T-helper 2 cell (primary cell): ENCODE measurements at regions not wholly inside any gene's neighbourhood (a gene's known extent, or its start where the extent isn't known, plus 50 kb on each side); places are given as distances from the start of the nearest gene placed in this dataset.

Source experiments
- DNase-seq, 5 experiments: peaks; one replicate each; pipeline versions ENCODE4 v3.0.0 to v3.0.0-alpha.2; 2012 to 2022

DNA sequence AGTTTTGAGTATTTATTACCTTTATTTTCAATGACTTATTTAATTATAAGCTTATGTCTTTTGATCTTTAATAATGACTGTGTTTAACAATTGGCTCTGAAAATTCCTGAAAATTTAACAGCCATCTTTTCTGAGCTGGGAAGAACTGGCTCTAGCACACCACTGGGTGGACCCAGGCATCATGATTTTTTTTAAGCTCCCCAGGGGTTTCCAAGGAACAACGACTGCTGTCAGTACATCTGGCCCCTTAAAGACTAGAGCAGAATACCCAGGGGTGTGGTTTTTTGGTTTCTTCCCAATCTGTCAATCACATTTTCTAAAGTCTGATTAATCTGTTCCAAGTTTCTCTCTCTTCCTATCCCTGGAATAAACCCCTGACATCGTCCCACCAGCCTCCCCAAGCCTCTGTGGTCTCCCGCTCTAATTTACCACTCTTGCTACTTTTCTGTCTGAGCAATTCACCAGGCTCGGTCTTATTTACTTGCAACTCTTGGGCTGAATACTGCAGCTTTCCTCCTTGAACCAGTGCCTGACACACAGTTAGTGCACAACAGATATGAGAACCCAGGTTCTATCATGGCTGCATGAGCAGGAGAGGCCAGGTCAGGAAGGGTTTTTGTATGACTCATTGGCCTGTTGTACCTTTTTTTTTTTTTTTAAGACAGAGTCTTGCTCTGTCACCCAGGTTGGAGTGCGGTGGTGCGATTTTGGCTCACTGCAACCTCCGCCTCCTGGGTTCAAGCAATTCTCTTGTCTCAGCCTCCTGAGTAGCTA, 321.9 kb downstream of the ZSWIM6 start:
- no peak for DNase-seq

DNA sequence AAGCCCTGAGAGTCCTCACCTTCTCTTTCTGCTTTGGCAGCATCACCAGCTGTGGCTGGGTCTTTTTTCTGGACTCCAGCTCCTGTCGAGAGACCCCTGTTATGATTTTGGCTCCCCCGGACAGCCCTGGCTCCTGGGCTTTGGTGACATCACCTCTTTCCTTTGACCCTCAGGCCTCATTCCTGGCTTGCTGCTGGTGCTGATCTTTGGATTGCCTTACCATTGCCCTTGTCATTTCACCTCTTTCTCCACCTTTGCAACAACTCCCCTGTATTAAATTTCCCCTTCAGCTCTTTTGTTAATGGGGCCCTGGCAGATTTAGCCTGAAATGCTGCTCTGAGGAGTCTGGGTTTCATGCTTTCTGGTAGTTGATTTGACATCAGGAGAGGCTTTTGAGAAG, 322.8 kb downstream of the ZSWIM6 start:
- DNase-seq = no peak

DNA sequence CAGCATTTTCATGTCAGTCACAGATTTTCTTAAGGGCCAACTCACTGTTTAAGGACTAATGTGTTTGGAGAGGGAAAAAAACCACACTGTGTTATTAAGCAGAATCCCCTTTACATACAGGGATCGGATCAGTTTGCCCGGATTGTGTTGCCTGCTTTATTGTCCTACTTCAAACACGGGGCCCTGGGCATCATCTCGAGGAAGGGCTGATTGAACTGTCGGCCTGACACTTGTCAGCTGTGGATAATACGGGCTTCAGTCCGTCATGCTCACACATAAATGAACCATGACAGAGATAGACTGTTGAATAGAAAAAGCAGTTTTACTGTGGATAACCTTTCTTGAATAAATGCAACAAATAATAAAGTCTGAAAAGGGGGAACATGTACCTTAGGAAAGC, 325.0 kb downstream of the ZSWIM6 start:
- DNase-seq = no peak

DNA sequence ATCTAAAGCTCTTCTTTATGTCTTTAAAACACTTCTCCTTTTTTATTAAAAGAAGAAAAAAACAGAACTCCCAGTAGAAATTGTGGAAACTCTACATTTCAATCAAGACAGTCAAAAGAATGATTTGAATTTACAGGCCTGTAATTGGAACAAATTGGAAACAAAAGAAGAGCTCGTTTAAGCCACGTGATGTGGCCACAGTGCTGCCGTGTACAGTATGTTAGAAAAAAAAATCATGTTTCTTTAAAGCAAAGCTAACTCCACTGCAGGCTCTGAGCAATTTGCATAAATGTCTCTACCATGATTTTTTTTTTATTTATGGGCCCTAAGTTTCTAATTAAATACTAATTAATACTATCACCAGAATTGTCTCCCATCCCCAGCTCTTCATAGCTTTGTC, 325.6 kb downstream of the ZSWIM6 start:
- no peak for DNase-seq

DNA sequence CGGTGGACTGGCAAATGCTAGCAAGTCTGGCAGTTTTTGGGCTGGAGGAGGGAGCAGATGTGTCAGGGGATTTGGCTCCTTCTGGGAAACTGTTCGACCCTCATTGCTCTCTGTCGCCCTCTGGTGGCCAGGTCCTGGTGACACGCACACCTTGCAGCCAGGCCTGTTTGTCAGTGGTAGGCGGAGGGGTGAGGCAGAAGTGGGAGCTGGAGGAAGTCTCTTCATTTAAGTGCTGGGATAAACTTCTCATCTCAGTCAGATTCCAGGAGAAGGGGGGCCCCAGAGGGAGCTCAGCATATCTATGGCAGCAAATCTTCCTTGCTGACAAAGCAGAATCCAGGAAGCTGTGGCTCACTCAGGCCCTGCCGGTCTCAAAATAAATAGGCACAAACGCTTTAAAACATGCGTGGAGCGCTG, 326.5 kb downstream of the ZSWIM6 start:
- peak; percentile 35 to 72 (median 69) for DNase-seq

DNA sequence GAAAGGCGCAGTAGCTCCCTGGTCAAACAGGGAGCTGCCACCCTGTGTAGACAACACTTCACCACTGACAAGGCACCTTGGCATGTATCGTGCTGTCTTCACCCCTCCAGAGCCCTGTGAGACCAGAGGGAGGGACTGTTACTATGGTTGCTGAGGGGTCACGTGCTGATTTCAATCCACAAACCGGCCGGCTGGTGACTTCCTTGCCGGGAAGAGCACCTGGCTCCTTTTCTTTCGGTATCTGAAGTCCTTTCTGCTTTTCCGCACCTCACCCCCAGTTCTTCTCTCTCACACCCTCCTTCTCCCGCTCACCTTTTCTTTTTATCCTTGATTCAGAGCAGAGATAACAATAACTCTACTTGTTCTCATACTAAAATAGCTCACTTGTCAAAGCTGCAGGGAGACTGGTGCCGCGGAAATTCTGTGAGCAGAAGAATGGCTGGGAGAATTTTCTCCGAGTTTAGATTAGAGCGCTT, 327.2 kb downstream of the ZSWIM6 start:
- no peak for DNase-seq

DNA sequence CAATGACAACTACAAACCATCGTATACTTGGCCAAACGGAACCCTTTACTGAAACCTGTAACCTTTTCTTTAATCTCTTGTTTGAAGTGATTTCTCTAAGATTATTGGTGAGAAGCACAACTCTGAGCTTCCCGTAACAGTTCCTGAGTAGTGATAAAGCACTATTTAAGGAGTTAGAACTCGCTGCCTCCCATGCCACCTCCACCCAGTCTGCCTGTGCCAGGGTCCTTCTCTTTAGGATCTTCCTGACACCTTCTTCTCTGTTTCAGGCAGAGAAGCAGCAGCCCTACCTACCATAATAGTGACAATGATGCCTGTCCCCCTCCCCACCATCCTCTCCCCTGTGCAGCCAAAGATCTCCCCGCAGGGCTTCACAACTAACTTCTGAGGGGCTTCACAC, 330.6 kb downstream of the ZSWIM6 start:
- no peak for DNase-seq

DNA sequence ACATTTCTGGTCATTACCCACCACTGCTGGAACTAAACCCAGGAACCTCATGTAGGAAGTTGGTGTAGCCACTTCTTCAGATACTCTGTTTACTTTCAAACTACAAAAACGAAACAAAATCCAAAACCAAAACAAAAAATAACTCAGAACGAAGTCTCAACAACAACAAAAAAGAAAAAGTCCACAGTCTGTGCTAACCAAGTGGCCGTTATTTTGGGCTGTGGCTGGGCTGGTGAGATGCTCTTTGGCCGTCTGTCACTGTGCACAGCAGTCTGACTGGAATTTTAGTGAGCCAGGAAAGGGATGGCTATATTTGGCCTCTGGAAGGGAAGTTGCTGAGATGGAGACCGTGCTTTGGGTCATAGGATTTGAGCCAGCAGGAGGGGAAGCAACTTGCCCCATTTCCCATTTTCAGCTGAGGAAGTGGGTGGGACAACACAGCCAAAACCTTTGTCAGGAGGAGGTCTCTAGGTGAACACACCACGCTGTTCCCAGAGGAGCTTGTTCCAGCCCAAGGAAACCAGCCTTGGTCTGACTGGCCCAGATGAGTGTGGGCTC, 334.1 kb downstream of the ZSWIM6 start:
- DNase-seq = no peak

DNA sequence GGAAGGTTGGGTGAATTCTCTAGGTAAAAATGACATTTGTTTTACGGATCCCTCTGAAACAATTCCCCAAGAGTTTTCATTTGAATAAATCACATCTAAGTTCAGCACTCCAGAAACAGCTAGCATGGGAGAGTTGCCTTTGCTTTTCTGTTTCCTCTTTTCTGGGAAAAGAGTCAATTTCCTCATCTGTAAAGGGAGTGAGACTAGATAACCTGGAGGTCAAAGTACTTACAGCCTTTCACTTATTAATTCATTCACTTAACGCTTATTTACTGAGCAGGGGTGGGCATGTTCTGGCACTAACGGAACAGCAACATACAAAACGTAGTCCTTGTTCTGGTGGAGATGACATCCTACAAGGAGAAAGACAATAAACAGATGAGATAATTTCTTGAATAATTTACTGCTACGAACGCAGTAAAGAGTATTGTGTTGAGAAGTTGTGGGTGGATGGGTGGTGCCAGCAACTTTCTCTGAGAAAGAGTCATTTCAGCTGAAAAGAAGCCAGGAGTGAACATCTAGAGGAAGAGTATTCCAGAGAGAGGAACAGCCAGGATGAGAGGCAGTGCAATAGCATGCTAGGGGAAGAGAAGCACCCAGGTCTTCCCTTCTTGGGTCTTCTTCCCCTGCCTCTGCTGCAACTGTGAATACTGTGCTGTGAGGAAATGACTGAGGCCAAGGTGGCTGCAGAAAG, 335.6 kb downstream of the ZSWIM6 start:
- DNase-seq = no peak

DNA sequence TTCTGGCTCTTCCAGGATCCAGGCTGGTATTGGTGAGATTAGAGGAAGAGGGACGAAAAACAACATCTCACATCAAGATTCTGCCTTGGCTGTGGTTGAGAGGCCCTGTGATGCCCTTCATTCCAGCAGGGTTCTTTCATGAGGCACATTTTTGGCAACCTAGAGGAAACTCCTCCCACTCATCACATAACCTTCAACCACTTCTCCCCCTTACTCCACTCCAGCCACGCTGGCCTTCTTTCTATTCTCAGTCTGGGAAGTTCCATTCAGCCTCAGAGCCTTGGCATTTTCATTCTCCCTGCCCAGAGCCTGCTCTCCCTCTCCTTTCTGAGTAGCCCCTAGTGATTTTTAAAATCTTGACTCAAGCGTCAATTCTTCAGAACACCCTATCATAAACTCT, 337.5 kb downstream of the ZSWIM6 start:
- DNase-seq = no peak

DNA sequence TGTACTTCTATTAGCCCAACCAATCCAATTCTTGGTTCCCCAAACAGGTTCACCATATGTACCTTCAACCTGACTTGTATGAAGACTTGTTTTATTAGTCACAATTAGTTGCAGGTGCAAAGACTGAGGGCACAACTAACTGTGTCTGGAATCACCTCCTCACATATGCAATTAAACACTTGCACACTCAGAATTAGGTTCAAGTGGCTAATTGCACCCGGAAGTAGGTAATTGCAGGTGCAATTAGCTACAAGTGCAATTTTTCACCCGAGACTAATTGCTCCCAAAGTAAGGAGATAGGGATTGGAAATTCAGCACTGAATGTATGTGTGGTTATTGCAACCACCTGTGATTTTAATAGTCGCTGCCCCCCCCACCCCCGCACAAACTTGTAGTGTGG, 338.9 kb downstream of the ZSWIM6 start:
- DNase-seq = no peak

DNA sequence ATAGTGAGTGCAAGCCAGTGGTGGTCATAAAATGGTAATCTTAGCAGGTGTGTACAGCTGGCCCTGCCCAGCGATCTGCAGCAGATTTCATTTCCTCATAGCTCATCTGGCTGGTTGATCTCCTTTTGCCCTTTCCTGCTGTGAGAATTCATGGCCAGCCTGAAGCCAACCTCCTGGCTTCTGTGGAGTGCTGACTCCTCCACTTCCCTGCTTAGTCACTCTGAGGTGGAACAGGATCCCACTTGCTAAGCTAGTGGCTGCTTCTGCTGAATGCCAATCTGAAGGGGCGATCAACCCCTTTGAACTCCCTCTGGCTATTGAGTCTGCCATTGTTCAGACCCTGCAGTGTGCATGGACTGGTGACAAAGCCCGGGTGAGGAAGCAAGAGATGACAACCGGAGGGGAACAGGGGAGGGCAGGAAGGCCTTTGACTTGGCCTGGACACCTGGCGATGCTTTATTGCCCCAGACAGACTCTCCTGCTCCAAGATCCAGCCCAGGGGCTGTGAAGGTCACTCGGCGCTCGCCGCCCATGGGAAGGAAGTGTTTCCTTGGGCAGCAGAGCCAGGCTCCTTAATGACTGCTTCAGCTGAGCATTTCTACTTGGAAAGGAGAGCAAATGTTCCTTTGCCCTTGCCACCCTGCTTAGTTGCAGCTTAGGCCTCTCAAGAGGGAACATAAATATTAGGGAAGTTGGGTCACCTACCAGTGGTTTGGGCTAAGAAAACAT, 341.1 kb downstream of the ZSWIM6 start:
- no peak for DNase-seq

DNA sequence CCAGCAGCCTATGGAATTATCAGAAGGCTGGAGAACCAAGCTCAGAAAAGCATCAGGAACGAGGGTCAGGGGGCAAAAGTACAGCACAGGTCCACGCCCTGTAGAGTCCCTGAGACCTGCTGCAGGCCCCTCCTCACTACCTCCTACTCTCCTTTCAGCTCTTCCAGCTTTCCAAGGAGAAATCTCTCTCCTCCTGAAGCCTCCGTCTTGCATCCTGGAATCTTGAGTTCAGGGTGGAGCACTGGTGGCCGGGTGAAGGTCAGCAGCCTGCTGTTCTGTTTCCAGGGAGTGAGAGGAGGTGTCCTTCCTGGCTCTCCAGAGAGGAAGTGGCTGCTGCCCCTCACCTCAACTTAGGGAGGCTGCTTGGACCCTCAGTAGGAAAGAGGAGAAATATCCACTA, 342.3 kb downstream of the ZSWIM6 start:
- DNase-seq = no peak

DNA sequence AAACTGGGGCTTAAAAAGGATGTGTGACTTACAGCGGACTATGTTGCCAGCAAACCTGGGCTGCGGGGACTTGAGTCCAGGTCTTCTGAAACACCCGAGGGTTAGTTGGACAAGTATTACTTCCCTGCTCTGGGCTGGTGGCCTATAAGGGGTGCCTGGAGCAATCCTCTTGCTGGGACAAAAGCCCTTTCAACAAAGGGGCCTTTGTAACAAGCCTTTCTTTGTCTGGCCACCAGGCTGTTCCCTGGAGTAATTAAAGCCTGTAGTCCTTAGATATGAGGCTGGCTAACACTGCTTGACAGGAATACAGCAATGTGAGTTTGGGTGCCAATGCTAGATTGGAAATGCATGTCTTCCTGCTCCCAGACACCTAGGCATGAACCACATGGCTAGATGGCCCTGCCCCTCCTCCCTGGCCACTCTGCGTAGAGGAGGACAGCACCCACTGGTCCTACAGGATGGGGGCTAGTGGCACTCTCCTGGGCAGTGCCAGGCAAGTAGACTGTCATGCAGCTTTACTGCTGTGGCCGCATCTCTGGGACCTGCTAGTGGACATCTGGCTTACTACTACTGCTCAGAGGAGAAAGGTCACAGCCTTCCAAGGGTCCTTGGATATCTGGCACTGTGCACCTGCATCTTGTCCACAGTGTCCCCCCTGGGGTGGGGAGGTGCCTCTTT, 343.1 kb downstream of the ZSWIM6 start:
- DNase-seq = no peak

DNA sequence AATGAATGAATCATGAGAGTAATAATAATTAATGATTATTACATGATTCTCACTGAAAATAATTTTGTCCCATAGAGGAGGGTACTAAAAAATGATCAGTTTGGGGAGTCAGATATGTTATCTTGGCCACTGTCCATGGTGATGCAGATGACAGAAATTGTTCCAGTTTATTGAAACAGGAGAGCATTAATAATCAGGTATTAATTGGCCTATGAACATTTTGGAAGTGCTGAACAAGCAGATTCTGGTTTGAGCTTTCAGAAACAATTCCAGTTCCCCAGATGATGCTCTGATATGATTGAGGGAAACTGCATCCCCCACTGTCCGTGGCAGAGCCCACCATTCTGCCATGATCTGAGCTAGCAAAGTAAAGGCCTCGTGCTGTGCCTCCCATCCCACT, 345.2 kb downstream of the ZSWIM6 start:
- no peak for DNase-seq

DNA sequence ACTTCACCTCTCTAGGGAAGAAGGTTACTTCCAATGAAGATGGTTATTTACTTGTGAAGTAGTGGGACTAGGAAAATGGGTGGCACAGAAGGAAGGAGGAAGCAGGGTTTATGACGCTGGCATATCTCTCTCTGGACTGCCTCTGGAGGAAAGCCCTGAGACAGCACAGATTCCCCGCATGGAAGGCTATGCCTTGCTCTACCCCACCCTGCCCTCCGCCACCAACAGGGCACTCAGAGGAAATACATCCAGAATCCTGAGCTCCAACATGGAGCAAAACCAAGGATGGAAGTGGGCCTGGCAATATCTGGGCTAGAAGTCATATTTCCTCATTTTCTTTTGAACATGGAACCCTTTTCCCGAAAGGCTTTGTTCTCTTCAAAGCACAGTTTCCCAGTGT, 346.9 kb downstream of the ZSWIM6 start:
- DNase-seq = no peak

DNA sequence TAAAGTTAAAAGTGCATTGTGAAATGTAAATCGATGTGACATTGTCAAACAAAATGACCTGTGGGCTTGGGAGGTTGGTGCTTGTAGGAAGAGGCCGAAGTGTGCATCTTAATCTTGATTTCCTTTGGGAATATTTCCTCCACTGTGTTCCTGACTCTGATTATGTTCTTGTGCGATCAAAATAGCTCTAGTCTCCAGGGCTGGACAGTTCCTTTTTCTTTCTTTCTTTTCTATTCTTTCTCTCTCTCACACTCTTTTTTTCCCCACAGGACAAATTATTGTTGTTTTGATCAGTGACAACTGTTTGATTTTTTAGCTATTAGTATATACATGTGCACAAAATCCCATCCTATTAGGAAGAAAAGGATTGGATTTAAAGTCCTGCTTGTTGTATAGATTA, 347.5 kb downstream of the ZSWIM6 start:
- DNase-seq = no peak

DNA sequence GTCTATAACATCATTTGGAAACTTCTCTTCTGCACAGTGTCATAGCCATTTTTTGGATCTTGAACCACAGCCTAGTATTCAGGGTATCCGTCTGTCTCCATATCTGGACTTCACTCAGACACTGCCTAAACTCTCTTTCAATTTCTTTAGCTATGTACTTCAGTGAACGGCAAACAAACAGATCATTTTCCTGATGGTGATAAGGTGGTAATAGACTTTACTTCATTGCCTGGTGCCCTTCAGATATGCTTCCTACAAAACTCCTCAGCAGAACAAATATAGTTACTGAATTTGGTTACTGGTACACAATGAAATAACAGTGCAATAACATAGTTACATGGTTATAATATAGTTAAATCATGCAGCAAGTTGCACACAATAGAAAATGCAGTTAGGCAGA, 348.2 kb downstream of the ZSWIM6 start:
- no peak for DNase-seq

DNA sequence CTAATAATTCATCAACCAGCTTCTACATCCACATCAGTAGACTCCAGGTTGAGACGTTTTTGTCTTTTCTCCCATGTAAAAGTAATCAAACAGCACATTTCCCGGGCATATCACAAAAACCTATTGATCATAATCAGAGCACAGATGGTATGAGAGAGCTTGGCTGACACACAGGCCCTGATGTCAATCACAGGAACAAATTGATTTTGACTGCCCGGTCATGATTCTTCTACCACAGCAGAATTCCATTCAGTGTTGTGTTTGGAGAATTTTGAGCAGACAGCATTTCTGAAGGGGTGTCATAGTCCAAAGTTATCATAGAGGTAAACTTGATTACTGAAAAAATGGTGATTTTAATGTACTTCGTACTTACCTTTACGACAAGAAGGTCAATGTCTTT, 351.1 kb downstream of the ZSWIM6 start:
- DNase-seq = no peak

DNA sequence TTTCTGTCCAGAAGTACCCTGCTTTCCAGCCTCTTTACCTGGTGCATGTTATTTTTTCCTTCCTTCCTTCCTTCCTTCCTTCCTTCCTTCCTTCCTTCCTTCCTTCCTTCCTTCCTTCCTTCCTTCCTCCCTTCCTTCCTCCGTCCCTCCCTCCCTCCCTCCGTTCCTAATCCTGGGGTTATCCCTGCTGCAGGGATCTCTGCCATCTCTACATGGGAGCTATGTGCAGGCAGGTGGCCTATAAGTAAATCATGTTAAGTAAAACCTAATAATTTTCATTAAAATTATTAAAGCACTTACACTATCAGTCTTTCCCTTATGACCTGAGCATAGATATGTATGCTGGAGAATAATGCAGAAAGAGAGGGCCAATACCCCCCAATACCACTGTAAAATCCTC, 351.9 kb downstream of the ZSWIM6 start:
- no peak for DNase-seq

DNA sequence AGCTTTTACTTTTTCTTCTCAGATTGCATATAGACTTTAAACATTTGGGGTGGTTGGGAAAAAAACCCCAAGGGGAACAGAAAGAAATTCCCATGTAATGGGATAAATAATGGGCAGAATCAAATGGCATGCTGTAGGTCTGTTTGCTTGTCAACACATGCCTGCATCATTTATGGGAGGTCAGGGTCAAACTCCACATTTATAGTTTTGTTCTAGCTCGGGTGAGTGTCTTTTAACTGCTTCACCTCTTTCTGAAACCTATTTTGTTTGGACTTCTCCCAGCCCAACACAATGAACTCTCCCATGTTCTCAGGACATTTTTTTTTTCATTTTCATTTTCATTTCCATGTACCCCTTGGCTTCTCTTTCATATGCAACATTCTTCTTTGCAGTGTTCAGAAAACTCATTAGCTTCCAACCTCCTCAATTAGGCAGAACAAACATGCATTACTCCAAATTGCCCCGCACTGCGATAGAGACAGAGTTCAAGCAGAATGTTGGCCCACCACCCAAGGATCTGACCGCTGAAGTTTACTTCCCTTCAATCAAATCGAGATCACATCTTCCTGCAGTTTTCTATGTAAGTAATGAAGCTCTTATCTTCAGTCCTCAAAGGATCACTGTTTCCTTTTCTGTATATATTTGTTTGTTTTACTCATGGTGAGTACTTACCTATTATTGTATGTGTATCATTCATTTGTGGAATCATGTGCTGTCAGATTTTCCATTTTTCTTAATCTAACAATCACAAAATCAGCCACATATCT, 354.6 kb downstream of the ZSWIM6 start:
- no peak for DNase-seq

DNA sequence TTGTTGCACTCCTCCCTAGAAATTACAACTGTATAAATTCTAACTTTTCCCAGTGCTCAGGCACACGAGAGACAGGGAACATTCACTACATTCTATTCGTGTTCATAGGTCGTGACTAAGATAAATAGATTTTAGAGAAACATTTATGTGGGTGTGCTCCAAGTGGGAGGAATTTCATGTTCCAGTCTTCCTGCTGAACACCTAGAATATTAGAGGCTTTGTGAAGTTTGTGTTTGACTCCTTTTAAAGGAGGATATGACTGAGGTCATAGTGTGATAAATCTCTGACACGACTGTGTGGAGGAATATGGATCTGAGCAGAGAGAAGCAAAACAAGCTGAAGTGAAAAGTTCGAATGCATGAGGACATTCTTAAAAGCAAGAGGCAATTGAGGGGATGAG, 355.3 kb downstream of the ZSWIM6 start:
- no peak for DNase-seq
